HG03097 (cell line): ENCODE measurements at regions not wholly inside any gene's neighbourhood (a gene's known extent, or its start where the extent isn't known, plus 50 kb on each side); places are given as distances from the start of the nearest gene placed in this dataset.
"Not testable (repeated sequence)": the region's sequence is repeated elsewhere in the genome, so short reads cannot be mapped to it uniquely, and the experiment has no call there.

Experiments
- ATAC-seq: cut with Tn5 transposase; IDR thresholded peaks from one replicate; pipeline ENCODE4 v1.9.1; 2021; ENCODE audit not compliant: unreplicated experiment, low FRiP score

DNA sequence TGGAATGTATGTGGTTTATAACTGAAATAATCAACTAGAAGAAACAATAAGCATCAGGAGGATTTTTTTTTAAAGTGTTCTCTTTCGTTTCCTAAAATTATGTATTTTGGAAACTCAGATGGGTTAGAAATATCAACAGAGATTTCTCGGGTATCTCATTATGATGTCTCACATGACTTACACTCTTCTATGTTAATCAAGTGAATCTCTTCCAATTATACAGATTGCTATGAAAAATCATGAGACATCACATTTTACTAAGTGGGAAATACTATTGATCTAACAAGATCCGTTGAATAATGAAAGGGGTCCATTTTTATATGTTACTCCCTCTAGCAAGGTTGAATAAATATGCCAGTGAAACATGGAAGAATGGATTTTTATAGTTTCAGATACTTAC is 54.7 kb upstream of the NRIP1 start:
- no peak for ATAC-seq

DNA sequence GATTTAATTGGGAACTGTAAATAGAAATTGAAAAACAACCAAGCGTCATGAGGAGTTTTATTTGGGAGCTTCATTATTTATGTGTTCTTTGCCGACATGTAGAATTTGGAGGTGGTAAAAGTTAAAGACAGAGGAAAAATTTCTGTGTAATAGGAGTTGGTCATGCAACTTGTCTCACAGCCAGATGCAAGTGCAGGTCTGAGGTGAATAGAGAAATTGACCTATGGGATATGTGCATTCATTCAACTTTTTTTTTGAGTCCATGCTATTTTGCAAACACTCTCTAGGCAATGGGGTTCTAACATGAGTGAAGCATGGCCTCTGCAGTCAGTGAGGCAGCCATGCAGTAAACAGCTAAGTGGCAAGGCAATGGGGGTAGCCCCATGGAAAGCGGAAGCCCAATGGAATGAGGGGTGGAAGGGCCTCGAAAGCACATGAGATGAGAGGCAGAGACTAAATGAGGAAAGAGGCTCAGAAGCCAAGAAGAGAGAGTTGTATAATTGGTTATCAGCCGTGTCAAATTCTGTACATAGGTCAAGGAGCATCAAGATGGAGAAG is 56.4 kb upstream of the NRIP1 start:
- no peak for ATAC-seq

GRCh38 chr21:15121655-15122120 is 56.9 kb upstream of the NRIP1 start:
- ATAC-seq, result no peak

DNA sequence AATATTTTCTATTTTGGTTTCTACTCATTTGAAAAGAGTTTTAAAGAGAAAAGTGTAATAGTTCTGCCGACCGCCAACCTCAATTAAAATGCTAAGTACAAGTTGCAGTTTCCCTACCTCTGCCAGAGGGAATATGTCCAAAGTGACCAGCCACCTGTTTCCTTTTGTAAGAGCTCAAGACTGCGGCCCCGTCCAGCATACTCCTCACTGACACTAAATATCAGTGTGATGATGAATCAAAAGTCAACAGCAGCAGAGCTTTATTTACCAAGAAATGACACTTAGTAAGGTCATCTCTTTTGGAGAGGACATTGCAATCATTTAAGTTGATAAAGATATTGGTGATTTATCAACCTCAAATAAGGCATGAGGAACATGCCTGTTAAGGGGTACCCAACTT is 57.4 kb upstream of the NRIP1 start:
- ATAC-seq, result no peak

GRCh38 chr21:15124731-15125130 is 59.9 kb upstream of the NRIP1 start:
- no peak for ATAC-seq

- ATAC-seq, result no peak
These were observed 62.1 kb upstream of the NRIP1 start for GRCh38 chr21:15126948-15127347.

DNA sequence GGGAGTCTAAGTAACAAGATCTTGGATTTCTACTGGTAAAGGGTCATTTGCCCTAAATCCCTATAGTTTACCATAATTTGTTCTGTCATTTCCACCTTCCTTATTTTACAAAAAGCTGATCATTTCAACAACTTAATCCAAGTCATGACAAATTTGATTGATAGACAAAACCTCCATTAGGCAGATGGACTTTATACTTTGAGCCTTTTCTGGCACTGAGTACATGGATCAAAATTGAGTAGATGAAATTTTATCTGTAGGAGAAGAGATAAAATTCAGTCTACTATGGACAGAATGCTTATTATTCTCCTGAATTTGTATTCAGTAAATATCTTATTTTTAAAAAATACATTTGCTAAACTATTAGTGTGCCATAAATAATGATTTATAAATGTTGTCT is 62.6 kb upstream of the NRIP1 start:
- ATAC-seq, result no peak

DNA sequence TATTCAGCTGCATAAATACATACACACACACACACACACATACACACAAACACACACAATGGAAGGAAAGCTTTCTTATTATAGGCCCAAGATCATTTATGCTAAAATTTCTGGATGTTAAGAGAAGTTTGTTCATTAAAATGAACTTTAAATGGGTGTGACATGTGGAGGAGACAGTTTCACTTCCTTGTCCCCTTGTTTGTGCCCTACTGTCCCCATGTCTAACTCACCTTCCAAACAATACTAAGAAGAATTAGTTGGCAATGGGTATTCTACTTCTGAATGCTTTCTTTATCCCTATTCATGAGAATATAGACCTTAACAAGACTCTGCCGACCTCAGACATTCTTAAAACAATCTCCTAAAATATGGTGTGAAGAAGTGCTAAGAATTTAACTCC is 63.5 kb upstream of the NRIP1 start:
- ATAC-seq, result no peak

GRCh38 chr21:15128714-15129113 is 63.9 kb upstream of the NRIP1 start:
- not testable (repeated sequence) for ATAC-seq

GRCh38 chr21:15130326-15130725 is 65.5 kb upstream of the NRIP1 start:
- no peak for ATAC-seq

DNA sequence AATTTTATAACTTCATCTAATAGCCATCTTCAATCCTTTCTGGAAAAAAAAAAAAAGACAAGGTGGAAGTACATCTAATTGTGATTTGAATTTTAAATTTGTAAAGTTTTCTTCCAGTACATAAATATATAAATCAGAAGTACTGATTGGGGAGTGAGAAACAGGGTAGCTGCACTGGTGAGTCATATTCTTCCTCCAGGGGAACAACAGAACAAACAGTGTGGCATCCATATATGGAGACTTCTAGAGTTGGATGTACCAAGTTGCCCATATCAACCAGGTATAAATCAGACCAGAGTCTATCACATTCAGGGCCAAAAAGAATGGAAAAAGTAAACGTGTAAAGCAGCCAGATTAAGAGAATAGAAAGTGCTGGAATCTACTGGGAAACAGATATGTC is 66.0 kb upstream of the NRIP1 start:
- ATAC-seq, result no peak

DNA sequence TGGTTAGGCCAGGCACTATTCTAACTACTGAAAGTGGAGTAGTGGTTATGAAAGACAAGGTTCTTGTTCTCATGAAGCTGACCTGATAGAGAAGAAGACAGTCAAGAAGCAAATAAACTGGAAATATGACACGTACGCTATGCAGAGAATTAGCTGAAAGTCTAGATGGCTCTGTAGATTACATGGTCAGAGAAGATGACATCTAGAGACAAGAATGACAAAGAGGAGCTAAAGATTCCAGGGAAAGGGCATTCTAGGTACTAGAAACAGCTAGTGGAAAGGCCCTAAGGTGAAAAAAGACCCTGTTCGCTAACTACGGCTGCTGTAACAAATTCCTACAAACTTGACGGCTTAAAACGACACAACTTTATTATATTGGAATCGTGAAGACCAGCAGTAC is 68.0 kb upstream of the NRIP1 start:
- no peak for ATAC-seq

- no peak for ATAC-seq
These were observed 70.1 kb upstream of the NRIP1 start for GRCh38 chr21:15134701-15135470.

DNA sequence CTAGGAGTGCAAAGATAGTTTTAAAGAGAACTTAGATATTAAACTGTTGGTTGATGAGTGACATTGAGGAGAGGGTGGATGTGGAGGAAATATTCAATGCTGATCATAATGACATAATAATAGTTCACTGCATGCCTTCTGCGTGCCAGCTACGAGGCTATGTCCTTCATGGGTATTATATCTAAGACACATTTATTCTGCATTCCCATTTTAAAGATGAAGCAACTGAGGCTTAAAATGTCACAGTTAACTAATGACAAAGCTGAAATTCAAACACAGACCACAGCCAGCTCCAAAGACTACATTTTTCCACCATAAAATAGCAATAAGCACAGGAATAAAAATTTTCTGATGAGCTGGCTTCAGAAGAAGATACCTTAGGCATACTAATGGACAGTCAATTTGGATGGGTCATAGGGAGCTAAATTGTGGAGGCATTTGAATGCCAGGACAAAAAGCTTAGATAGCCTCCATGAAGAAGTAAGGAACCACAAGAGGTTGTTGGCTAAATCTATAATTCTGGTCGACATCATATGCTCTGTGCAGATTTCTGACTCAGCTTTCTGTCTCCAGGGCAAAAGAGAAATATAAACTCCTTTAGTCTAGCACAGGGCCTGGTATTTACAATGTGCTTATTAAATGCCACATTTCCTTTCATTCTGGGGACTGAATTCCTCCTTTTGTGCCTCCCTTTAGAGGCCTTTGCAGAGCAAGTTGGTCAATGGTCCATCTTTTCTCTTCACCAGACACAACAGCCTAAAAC is 71.2 kb upstream of the NRIP1 start:
- no peak for ATAC-seq

- ATAC-seq, result no peak
These were observed 73.7 kb upstream of the NRIP1 start for GRCh38 chr21:15138490-15138889.

GRCh38 chr21:15139898-15140297 is 75.1 kb upstream of the NRIP1 start:
- no peak for ATAC-seq

- ATAC-seq, result no peak
These were observed 75.7 kb upstream of the NRIP1 start for GRCh38 chr21:15140321-15141019.

DNA sequence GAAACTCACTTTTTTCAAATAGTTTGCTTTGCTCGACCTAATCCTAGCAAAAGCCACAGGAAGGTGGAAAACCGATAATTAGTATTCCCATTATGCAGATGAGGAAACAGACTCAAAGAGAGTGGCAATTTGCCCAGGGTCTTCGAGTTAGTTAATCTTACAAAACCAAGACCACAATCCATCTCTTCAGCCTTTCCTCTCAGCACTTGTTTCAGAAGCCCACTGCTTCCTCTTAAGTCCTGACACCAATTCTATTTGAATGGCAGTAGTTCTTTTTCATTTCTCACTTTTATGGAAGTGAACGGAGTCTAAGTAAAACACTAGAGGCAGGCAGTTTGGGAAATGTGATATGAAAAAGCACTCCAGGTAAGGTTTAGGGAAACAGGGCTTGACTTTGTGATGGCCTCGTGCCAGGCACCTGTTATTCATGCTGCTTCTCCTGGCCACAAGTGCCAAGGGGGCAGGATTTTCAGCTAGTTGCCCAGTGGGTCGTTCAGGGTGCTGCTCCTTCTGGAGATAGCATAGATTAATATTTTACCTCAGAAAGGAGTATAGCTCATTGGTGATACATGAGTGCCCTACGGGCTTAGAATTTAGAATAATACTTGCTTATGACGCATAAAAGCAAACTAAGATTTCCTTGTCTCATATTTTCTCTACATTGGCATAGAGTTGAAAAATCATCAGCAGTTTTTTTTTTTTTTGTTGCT is 76.6 kb upstream of the NRIP1 start:
- ATAC-seq, result no peak

GRCh38 chr21:15144026-15144425 is 79.2 kb upstream of the NRIP1 start:
- no peak for ATAC-seq

DNA sequence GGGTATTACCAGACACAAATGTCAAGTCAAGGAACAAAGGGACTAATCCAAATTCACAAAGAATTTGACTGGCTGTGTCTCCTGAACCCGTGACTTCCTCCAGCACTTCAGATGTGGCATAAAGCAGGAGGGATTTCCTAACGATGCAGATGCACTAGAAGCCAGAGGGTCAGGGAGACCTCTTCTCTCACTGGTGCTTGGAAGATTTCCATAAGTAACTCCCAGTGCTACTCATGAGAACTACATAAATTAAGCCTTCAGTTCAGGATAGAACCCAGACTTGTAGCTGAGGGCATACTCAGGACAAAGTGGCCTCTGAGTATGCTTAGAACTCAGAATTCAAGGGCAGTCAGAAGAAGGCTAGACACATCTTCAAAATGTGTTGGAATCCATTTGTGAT is 83.6 kb upstream of the NRIP1 start:
- ATAC-seq, result no peak
